Loucy (cell line): ENCODE measurements at regions not wholly inside any gene's neighbourhood (a gene's known extent, or its start where the extent isn't known, plus 50 kb on each side); places are given as distances from the start of the nearest gene placed in this dataset.

Source experiments
- H2AFZ ChIP-seq: fragments of 200-600 bp; sonication (generic); 2 replicates; pipeline ENCODE4 v1.6.0; 2016; ENCODE audit warnings: antibody characterized with exemption, mild to moderate bottlenecking, low read length, moderate library complexity
- H3F3A ChIP-seq: fragments of 200-600 bp; 2 replicates; pipeline ENCODE4 v1.6.0; 2016; ENCODE audit warnings: antibody characterized with exemption, low read depth, mild to moderate bottlenecking
- H3K27me3 ChIP-seq: fragments of 200-600 bp; sonication (generic); 2 replicates; pipeline ENCODE4 v1.6.1; 2014; ENCODE audit warnings: low read length, mild to moderate bottlenecking; ENCODE audit not compliant: insufficient read depth, poor library complexity, severe bottlenecking
- H3K36me3 ChIP-seq: fragments of 200-600 bp; sonication (generic); 2 replicates; pipeline ENCODE4 v1.6.1; 2016; ENCODE audit warnings: low read length; ENCODE audit not compliant: insufficient read depth
- H3K4me1 ChIP-seq: fragments of 200-600 bp; sonication (generic); 2 replicates; pipeline ENCODE4 v1.5.1; 2014; ENCODE audit warnings: low read length, mild to moderate bottlenecking; ENCODE audit not compliant: insufficient read depth, poor library complexity, severe bottlenecking
- H3K4me2 ChIP-seq: fragments of 200-600 bp; sonication (generic); 2 replicates; pipeline ENCODE4 v1.6.0; 2014; ENCODE audit warnings: antibody characterized with exemption, low read length, low read depth, mild to moderate bottlenecking; ENCODE audit not compliant: poor library complexity, severe bottlenecking
- H3K4me3 ChIP-seq: fragments of 200-600 bp; sonication (generic); 2 replicates; pipeline ENCODE4 v1.5.1; 2014; ENCODE audit warnings: low read length, mild to moderate bottlenecking, mixed read lengths; ENCODE audit not compliant: poor library complexity, severe bottlenecking
- H3K79me2 ChIP-seq: fragments of 200-600 bp; sonication (generic); 2 replicates; pipeline ENCODE4 v1.6.1; 2014; ENCODE audit warnings: low read length; ENCODE audit not compliant: insufficient read depth
- H3K9ac ChIP-seq: fragments of 200-600 bp; sonication (generic); 2 replicates; pipeline ENCODE4 v1.6.0; 2014; ENCODE audit warnings: mild to moderate bottlenecking, low read depth, low read length, moderate library complexity; ENCODE audit not compliant: poor library complexity, severe bottlenecking
- H3K9me2 ChIP-seq: fragments of 200-600 bp; sonication (generic); replicated peaks from 2 replicates; pipeline ENCODE4 v1.6.1; 2016; ENCODE audit warnings: low read depth, low read length, mixed read lengths
- H3K9me3 ChIP-seq: fragments of 200-600 bp; sonication (generic); 2 replicates; pipeline ENCODE4 v1.6.1; 2014; ENCODE audit warnings: mild to moderate bottlenecking, antibody characterized with exemption, low read length, low read depth; ENCODE audit not compliant: insufficient read depth
- H4K20me1 ChIP-seq: fragments of 200-600 bp; sonication (generic); 2 replicates; pipeline ENCODE4 v1.6.0; 2014; ENCODE audit warnings: antibody characterized with exemption, low read length, mild to moderate bottlenecking; ENCODE audit not compliant: insufficient read depth, poor library complexity, severe bottlenecking
- CTCF ChIP-seq: fragments of 200-600 bp; sonication (generic); conservative IDR thresholded peaks from 2 replicates; pipeline ENCODE4 v1.5.1; 2014; ENCODE audit warnings: mild to moderate bottlenecking, antibody characterized with exemption, low read length
- EZH2phosphoT487 ChIP-seq: fragments of 200-600 bp; IDR thresholded peaks from 2 replicates; pipeline ENCODE4 v1.6.1; 2018; ENCODE audit warnings: antibody characterized with exemption, mild to moderate bottlenecking, moderate library complexity, borderline replicate concordance

GRCh38 chr1:166721145-166721544 lies 118.1 kb upstream of the POGK start:
- Histone ChIP-seq H4K20me1 (no peaks in the 10 kb centered on the region), H3K36me3 (no peaks in the 10 kb centered on the region), H3K9me2 (no peaks in the 10 kb centered on the region), H3K9ac (no peak overlapping the region), H3K4me3 (no peak overlapping the region), H3F3A (no peaks in the 10 kb centered on the region), H3K4me2 (no peak overlapping the region), H3K79me2 (no peaks in the 10 kb centered on the region), H2AFZ (no peak overlapping the region), H3K9me3 (peaks cover 16% of the 10 kb centered on the region), H3K4me1 (no peaks in the 10 kb centered on the region), H3K27me3 (no peaks in the 10 kb centered on the region)
- TF ChIP-seq CTCF (no peak), EZH2phosphoT487 (no peak)

GRCh38 chr1:166730299-166730888 lies 108.9 kb upstream of the POGK start:
- Histone ChIP-seq H3K9ac (no peak overlapping the region), H3K36me3 (no peaks in the 10 kb centered on the region), H3K4me1 (no peaks in the 10 kb centered on the region), H2AFZ (peak overlapping the region; percentile 39; the same call in 1 of the 2 replicates), H4K20me1 (no peaks in the 10 kb centered on the region), H3K27me3 (no peaks in the 10 kb centered on the region), H3K79me2 (no peaks in the 10 kb centered on the region), H3K9me2 (no peaks in the 10 kb centered on the region), H3F3A (no peaks in the 10 kb centered on the region), H3K9me3 (no peaks in the 10 kb centered on the region), H3K4me3 (no peak overlapping the region), H3K4me2 (no peak overlapping the region)
- TF ChIP-seq EZH2phosphoT487 = no peak
- peak; percentile 64 for TF ChIP-seq CTCF

GRCh38 chr1:166738140-166738539 lies 101.1 kb upstream of the POGK start:
- H3K4me3 ChIP-seq = no peak overlapping the region
- no peak overlapping the region for H3K9ac ChIP-seq
- H3F3A ChIP-seq = no peaks in the 10 kb centered on the region
- no peaks in the 10 kb centered on the region for H3K36me3 ChIP-seq
- H3K9me3 ChIP-seq = no peaks in the 10 kb centered on the region
- H3K4me1 ChIP-seq = no peaks in the 10 kb centered on the region
- no peaks in the 10 kb centered on the region for H4K20me1 ChIP-seq
- no peaks in the 10 kb centered on the region for H3K9me2 ChIP-seq
- H3K4me2 ChIP-seq = no peak overlapping the region
- no peaks in the 10 kb centered on the region for H3K27me3 ChIP-seq
- H3K79me2 ChIP-seq = no peaks in the 10 kb centered on the region
- H2AFZ ChIP-seq = no peak overlapping the region
- TF ChIP-seq EZH2phosphoT487 = no peak
- no peak for TF ChIP-seq CTCF
